Thyroid gland (tissue), 4 donors: ENCODE measurements at regions not wholly inside any gene's neighbourhood (a gene's known extent, or its start where the extent isn't known, plus 50 kb on each side); places are given as distances from the start of the nearest gene placed in this dataset.

Experiments used
- DNase-seq, 2 donors: peaks; one replicate each; pipeline ENCODE4 v3.0.0-alpha.2; 2019
- H3K27ac ChIP-seq, 3 donors: fragments of 200-600 bp; sonication (generic); 1 replicate in 2 of 3; 2 replicates in 1 of 3; pipeline ENCODE4 v1.5.1; 2016 to 2019; ENCODE audit warnings: mild to moderate bottlenecking in 1 of 3, moderate library complexity in 1 of 3
- H3K27me3 ChIP-seq: fragments of 200-600 bp; sonication (generic); one replicate; pipeline ENCODE4 v1.5.1; 2019
- H3K36me3 ChIP-seq, 2 donors: fragments of 200-600 bp; sonication (generic); one replicate each; pipeline ENCODE4 v1.5.1; 2016 to 2019
- H3K4me1 ChIP-seq, 2 donors: fragments of 200-600 bp; sonication (generic); one replicate each; pipeline ENCODE4 v1.5.1; 2017 to 2019
- H3K4me3 ChIP-seq, 3 donors: fragments of 200-600 bp; sonication (generic); replicated peaks in 1 of 3; 1 replicate in 2 of 3; 2 replicates in 1 of 3; pipeline ENCODE4 v1.5.1; 2016; ENCODE audit warnings: mild to moderate bottlenecking in 1 of 3
- H3K9me3 ChIP-seq: fragments of 200-600 bp; sonication (generic); one replicate; pipeline ENCODE4 v1.5.1; 2017
- CTCF ChIP-seq, 6 experiments: fragments of 200-600 bp in 3 of 6; fragments of 450-650 bp in 3 of 6; sonication (generic) in 3 of 6; IDR thresholded peaks; one replicate each; pipeline ENCODE4 v1.5.1; 2016 to 2019; ENCODE audit warnings: antibody characterized with exemption in 6 of 6, mild to moderate bottlenecking in 2 of 6, inconsistent platforms in 1 of 6, moderate library complexity in 1 of 6
- POLR2A ChIP-seq, 2 donors: fragments of 450-650 bp; IDR thresholded peaks; one replicate each; pipeline ENCODE4 v1.6.1; 2017; ENCODE audit warnings: antibody characterized with exemption in 2 of 2, mild to moderate bottlenecking in 2 of 2, moderate library complexity in 1 of 2
- WGBS, 2 donors: methylation state at CpG; one replicate each; pipeline ENCODE4 v1.1.5; 2017; 5-methylcytosine and 5-hydroxymethylcytosine counted together
- intact Hi-C: fragments of 100-400 bp; cut with DNase I; formaldehyde crosslinking; loops from one replicate; pipeline ENCODE4 v1.15.1; 2023

GRCh38 chrX:9315086-9315485 lies 149.8 kb upstream of the TBL1X start:
- Histone ChIP-seq H3K4me3 (no peak overlapping the region), H3K36me3 (no peaks in the 10 kb centered on the region), H3K27ac (no peak overlapping the region), H3K27me3 (no peaks in the 10 kb centered on the region), H3K4me1 (no peaks in the 10 kb centered on the region), H3K9me3 (no peaks in the 10 kb centered on the region)
- TF ChIP-seq CTCF (IDR thresholded peaks at IDR 0.05) (no peak), POLR2A (IDR thresholded peaks at IDR 0.05) (no peak)
- intact Hi-C loops: no loop called here
- no peak for DNase-seq
- WGBS, 2 donors: 91 to 94% methylated on average over 3 of the region's 3 CpGs

GRCh38 chrX:9316096-9316495 lies 148.8 kb upstream of the TBL1X start:
- no peak for DNase-seq
- Histone ChIP-seq H3K36me3 (no peaks in the 10 kb centered on the region), H3K4me3 (no peak overlapping the region), H3K27ac (no peak overlapping the region), H3K4me1 (no peaks in the 10 kb centered on the region), H3K27me3 (no peaks in the 10 kb centered on the region), H3K9me3 (no peaks in the 10 kb centered on the region)
- TF ChIP-seq POLR2A (IDR thresholded peaks at IDR 0.05) (no peak), CTCF (IDR thresholded peaks at IDR 0.05) (no peak)
- WGBS, 2 donors: 77 to 89% methylated on average over 10 of the region's 10 CpGs
- intact Hi-C loops: no loop called here

- 77 to 86% methylated on average over 7 of the region's 7 CpGs for WGBS, 2 donors
- intact Hi-C loops: no loop called here
- no peak overlapping the region for H3K4me3 ChIP-seq
These were observed 147.7 kb upstream of the TBL1X start for GRCh38 chrX:9317176-9317575.

GRCh38 chrX:9318213-9318612 lies 146.6 kb upstream of the TBL1X start:
- 81 to 93% methylated on average over 3 of the region's 3 CpGs for WGBS, 2 donors
- H3K36me3 ChIP-seq: no peaks in the 10 kb centered on the region
- intact Hi-C loops: no loop called here

More at GRCh38 chrX:9317176-9317575, 147.7 kb upstream of the TBL1X start:
- no peak for DNase-seq
- Histone ChIP-seq H3K9me3 (no peaks in the 10 kb centered on the region), H3K36me3 (no peaks in the 10 kb centered on the region), H3K27ac (no peak overlapping the region), H3K27me3 (no peaks in the 10 kb centered on the region), H3K4me1 (no peaks in the 10 kb centered on the region)
- TF ChIP-seq POLR2A (IDR thresholded peaks at IDR 0.05) (no peak), CTCF (IDR thresholded peaks at IDR 0.05) (no peak)

GRCh38 chrX:9318766-9319165 lies 146.1 kb upstream of the TBL1X start:
- H3K4me1 ChIP-seq: no peaks in the 10 kb centered on the region
- H3K27ac ChIP-seq: no peak overlapping the region
- 89 to 90% methylated on average over 9 to 13 of the region's 14 CpGs for WGBS, 2 donors
- DNase-seq: no peak
- no peaks in the 10 kb centered on the region for H3K27me3 ChIP-seq
- H3K9me3 ChIP-seq: no peaks in the 10 kb centered on the region
- no peak overlapping the region for H3K4me3 ChIP-seq
- H3K36me3 ChIP-seq: no peaks in the 10 kb centered on the region
- intact Hi-C loops: no loop called here
- TF ChIP-seq POLR2A (IDR thresholded peaks at IDR 0.05) (no peak), CTCF (IDR thresholded peaks at IDR 0.05) (no peak)

More at GRCh38 chrX:9318213-9318612, 146.6 kb upstream of the TBL1X start:
- H3K4me1 ChIP-seq: no peaks in the 10 kb centered on the region
- TF ChIP-seq POLR2A (IDR thresholded peaks at IDR 0.05) (no peak), CTCF (IDR thresholded peaks at IDR 0.05) (no peak)
- no peaks in the 10 kb centered on the region for H3K27me3 ChIP-seq
- no peak overlapping the region for H3K4me3 ChIP-seq
- no peaks in the 10 kb centered on the region for H3K9me3 ChIP-seq
- DNase-seq: no peak
- no peak overlapping the region for H3K27ac ChIP-seq
